ENCODE measurements at regions not wholly inside any gene's neighbourhood (a gene's known extent, or its start where the extent isn't known, plus 50 kb on each side); places are given as distances from the start of the nearest gene placed in this dataset.
A peak's percentile ranks its signal among the peaks of the same experiment; 100 is the strongest.

DNA sequence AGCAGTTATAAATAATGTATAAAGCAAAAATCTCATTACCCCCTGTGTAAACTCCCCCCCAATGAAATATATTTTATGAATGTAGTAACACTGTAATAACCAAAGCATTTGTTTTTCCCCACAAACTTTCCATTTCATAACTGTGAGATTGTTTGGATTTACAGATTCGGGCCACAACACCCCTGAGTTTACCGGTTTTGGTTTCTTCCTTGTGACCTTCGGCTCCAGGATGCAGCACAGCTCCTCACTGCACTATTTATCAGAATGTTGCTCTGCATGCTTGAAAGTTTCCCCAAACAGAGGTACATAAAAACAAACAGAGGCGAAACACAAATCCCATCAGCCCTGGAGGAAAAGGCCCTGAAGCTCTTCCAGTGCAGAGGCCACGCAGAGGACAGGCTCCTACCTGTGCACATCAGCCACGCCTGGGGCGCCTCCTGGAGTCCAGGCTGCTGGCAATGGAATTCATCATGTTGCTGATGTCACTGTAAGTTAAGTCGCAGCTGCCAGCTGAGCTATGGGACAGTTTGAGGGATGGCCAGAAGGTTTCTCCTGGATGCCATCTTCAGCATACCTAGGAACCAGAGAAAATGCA, 122.0 kb downstream of the LMO4 start:
- ChIA-PET CTCF (interaction anchor here (0.7 to 3.7 kb wide), 9 partner anchors 10 to 503 kb away, joined by 3 to 19 read pairs (median 5); no protein-coding TSS in a partner anchor), SMC1A (ENCODE audit: uncharacterized antibody, unreplicated experiment) (interaction anchor here (0.8 to 3.2 kb wide), 12 partner anchors 9 to 167 kb away, joined by 3 to 17 read pairs (median 6); no protein-coding TSS in a partner anchor), POLR2A (interaction anchor here (0.9 to 1.5 kb wide), 3 partner anchors 13 to 119 kb away, joined by 3 to 6 read pairs (median 5); no protein-coding TSS in a partner anchor), RAD21 (ENCODE audit: unreplicated experiment) (interaction anchor here (1.5 to 4.1 kb wide), 4 partner anchors 13 to 300 kb away, joined by 4 to 55 read pairs (median 5); no protein-coding TSS in a partner anchor)
- Histone ChIP-seq H3K4me1 (ENCODE audit: control insufficient read depth, insufficient read depth, low read length) (peaks cover 19% of the 10 kb centered on the region), H3K79me2 (ENCODE audit: control insufficient read depth, insufficient read depth, low read length) (no peaks in the 10 kb centered on the region), H3K9ac (ENCODE audit: control insufficient read depth, insufficient read depth, low read length) (no peak overlapping the region), H2AFZ (ENCODE audit: control insufficient read depth, low read depth, low read length) (peak overlapping the region; percentile 3; the same call in 1 of the 2 replicates), H3K4me2 (ENCODE audit: control insufficient read depth, insufficient read depth) (peak overlapping the region; percentile 69), H3K27me3 (replicated peaks in 1 of 2; ENCODE audit: control insufficient read depth in 2 of 2, insufficient read depth in 2 of 2, low read length in 1 of 2) (no peaks in the 10 kb centered on the region), H3K4me3 (no peak overlapping the region), H3K9me3 (replicated peaks; ENCODE audit: control insufficient read depth, insufficient read depth, low read length) (no peaks in the 10 kb centered on the region; the same call in 1 of the 3 replicates), H3K36me3 (ENCODE audit: control insufficient read depth in 2 of 2, insufficient read depth in 2 of 2, low read length in 1 of 2) (no peaks in the 10 kb centered on the region), H3K27ac (ENCODE audit: control insufficient read depth, insufficient read depth) (peak overlapping the region; percentile 48), H4K20me1 (ENCODE audit: control insufficient read depth, insufficient read depth) (no peaks in the 10 kb centered on the region)
- ATAC-seq (peak; percentile 10; the same call in 1 of the 3 replicates), DNase-seq (ENCODE audit: low read depth, low spot score) (peak; percentile 24), FAIRE-seq (no peak)
- BruUV-seq (replicated peaks), result no TSS peak
- intact Hi-C loops (cut with micrococcal nuclease; ENCODE audit: unreplicated experiment), result no loop called here
- in situ Hi-C loops (cut with MboI), result loop anchor here (5.0 kb wide), 1 partner anchor 118 kb away; no protein-coding TSS in a partner anchor
- 41% methylated on average over 8 of the region's 8 CpGs for WGBS (ENCODE audit: insufficient coverage, insufficient replicate concordance, low lambda C conversion rate, missing lambda C conversion rate)
- TF ChIP-seq, protein P1, sequence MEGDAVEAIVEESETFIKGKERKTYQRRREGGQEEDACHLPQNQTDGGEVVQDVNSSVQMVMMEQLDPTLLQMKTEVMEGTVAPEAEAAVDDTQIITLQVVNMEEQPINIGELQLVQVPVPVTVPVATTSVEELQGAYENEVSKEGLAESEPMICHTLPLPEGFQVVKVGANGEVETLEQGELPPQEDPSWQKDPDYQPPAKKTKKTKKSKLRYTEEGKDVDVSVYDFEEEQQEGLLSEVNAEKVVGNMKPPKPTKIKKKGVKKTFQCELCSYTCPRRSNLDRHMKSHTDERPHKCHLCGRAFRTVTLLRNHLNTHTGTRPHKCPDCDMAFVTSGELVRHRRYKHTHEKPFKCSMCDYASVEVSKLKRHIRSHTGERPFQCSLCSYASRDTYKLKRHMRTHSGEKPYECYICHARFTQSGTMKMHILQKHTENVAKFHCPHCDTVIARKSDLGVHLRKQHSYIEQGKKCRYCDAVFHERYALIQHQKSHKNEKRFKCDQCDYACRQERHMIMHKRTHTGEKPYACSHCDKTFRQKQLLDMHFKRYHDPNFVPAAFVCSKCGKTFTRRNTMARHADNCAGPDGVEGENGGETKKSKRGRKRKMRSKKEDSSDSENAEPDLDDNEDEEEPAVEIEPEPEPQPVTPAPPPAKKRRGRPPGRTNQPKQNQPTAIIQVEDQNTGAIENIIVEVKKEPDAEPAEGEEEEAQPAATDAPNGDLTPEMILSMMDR (IDR thresholded peaks at IDR 0.05 in 2 of 3, conservative IDR thresholded peaks at IDR 0.05 in 1 of 3; ENCODE audit: control insufficient read depth in 2 of 3, extremely low read depth in 1 of 3, insufficient read depth in 1 of 3, low read depth in 3 of 3, low read length in 3 of 3), result peak in 1 of 3 experiments; percentile 13; a peak in 2 of 6 replicates
- TF ChIP-seq ATF7 (IDR thresholded peaks at IDR 0.05; ENCODE audit: low read depth), result peak; percentile 54; the same call in 1 of the 2 replicates
- no peak for TF ChIP-seq KLF5 (IDR thresholded peaks at IDR 0.05; ENCODE audit: partially characterized antibody)
- no peak for TF ChIP-seq SIX5 (IDR thresholded peaks at IDR 0.05; ENCODE audit: low read depth, low read length, severe bottlenecking)
- TF ChIP-seq SIN3A (IDR thresholded peaks at IDR 0.05; ENCODE audit: low read depth, low read length), result no peak
- TF ChIP-seq SMAD1 (IDR thresholded peaks at IDR 0.05; ENCODE audit: low read depth, partially characterized antibody), result no peak
- TF ChIP-seq NR2C1 (IDR thresholded peaks at IDR 0.05), result peak; percentile 57
- TF ChIP-seq, protein P2, sequence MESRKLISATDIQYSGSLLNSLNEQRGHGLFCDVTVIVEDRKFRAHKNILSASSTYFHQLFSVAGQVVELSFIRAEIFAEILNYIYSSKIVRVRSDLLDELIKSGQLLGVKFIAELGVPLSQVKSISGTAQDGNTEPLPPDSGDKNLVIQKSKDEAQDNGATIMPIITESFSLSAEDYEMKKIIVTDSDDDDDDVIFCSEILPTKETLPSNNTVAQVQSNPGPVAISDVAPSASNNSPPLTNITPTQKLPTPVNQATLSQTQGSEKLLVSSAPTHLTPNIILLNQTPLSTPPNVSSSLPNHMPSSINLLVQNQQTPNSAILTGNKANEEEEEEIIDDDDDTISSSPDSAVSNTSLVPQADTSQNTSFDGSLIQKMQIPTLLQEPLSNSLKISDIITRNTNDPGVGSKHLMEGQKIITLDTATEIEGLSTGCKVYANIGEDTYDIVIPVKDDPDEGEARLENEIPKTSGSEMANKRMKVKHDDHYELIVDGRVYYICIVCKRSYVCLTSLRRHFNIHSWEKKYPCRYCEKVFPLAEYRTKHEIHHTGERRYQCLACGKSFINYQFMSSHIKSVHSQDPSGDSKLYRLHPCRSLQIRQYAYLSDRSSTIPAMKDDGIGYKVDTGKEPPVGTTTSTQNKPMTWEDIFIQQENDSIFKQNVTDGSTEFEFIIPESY (IDR thresholded peaks at IDR 0.05), result no peak
- TF ChIP-seq, protein P3, sequence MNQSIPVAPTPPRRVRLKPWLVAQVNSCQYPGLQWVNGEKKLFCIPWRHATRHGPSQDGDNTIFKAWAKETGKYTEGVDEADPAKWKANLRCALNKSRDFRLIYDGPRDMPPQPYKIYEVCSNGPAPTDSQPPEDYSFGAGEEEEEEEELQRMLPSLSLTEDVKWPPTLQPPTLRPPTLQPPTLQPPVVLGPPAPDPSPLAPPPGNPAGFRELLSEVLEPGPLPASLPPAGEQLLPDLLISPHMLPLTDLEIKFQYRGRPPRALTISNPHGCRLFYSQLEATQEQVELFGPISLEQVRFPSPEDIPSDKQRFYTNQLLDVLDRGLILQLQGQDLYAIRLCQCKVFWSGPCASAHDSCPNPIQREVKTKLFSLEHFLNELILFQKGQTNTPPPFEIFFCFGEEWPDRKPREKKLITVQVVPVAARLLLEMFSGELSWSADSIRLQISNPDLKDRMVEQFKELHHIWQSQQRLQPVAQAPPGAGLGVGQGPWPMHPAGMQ (IDR thresholded peaks at IDR 0.05; ENCODE audit: borderline replicate concordance), result no peak
- TF ChIP-seq PAX5 (IDR thresholded peaks at IDR 0.05; ENCODE audit: borderline replicate concordance, low read depth, low read length), result 0 out of 2 replicates have a peak, but pooled peaks have one; percentile 11
- TF ChIP-seq SUZ12 (IDR thresholded peaks at IDR 0.05; ENCODE audit: unreplicated experiment), result no peak
- no peak for TF ChIP-seq NFYA (IDR thresholded peaks at IDR 0.05; ENCODE audit: borderline replicate concordance, low read depth, low read length)
- no peak for TF ChIP-seq MXI1 (IDR thresholded peaks at IDR 0.05; ENCODE audit: low read depth, low read length)
- peak; percentile 25; the same call in 1 of the 2 replicates for TF ChIP-seq SMC3 (IDR thresholded peaks at IDR 0.05; ENCODE audit: borderline replicate concordance, low read length)
- TF ChIP-seq IKZF1 (conservative IDR thresholded peaks at IDR 0.05), result 0 out of 2 replicates have a peak, but pooled peaks have one; percentile 15
- TF ChIP-seq ZNF622 (IDR thresholded peaks at IDR 0.05), result no peak
- TF ChIP-seq, protein P4, sequence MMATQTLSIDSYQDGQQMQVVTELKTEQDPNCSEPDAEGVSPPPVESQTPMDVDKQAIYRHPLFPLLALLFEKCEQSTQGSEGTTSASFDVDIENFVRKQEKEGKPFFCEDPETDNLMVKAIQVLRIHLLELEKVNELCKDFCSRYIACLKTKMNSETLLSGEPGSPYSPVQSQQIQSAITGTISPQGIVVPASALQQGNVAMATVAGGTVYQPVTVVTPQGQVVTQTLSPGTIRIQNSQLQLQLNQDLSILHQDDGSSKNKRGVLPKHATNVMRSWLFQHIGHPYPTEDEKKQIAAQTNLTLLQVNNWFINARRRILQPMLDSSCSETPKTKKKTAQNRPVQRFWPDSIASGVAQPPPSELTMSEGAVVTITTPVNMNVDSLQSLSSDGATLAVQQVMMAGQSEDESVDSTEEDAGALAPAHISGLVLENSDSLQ (IDR thresholded peaks at IDR 0.05), result no peak
- no peak for TF ChIP-seq SMAD5 (IDR thresholded peaks at IDR 0.05; ENCODE audit: low read depth)

All from GM12878 (cell line).